Caki2 (cell line): ENCODE measurements at regions not wholly inside any gene's neighbourhood (a gene's known extent, or its start where the extent isn't known, plus 50 kb on each side); places are given as distances from the start of the nearest gene placed in this dataset.

Experiments used
- DNase-seq: peaks from one replicate; pipeline ENCODE4 v3.0.0-alpha.2; 2015; ENCODE audit warnings: low read depth
- in situ Hi-C: cut with HindIII; loops from 2 replicates; pipeline ENCODE4 v1.10.0; 2016; ENCODE audit warnings: low sequenced_read_pairs, low pct_unique_long_range_greater_than_20kb, mixed read lengths

DNA sequence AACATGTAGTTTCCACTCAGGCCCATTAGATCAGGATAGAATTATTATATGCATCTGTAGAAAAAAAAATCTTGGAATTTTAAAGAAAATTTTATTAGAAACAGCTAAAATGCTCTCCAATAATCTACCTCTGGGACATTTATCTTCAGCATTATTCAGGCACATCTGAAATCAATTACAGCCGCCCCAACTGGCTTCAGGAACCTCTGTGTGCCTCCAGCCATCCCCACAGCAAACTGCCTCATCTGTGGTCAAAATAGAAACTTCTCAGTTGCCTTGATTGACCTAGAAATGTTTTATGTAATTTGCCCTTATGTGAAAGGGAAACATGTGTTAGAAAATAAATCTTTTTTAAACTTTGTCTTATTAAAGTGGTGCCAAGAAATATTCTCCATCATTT lies 120.1 kb upstream of the LPAR1 start:
- DNase-seq = no peak
- in situ Hi-C loops = no loop called here

DNA sequence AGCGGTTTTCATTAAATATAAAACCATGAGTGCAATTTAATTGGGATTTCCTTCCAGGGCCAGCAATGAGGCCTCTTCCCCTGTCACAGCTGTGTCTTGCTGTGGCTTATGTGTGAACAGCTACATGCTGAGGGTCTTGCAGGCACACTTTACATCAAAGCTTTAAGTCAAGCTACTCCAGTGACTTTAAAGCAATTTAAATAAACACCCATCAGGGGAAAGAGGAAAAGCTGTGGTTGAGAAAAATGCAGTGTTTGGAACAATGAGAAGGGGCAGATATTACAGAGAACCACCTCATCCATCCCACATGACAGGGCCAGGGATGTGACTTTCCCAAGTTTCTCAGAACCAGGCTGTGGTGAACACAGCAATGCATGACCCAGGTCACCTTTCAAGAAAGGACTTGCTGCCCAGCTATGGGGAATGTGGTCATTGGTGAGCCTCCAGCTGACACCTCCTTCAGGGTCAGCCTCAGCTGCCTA lies 115.9 kb upstream of the LPAR1 start:
- in situ Hi-C loops = no loop called here
- DNase-seq = no peak

DNA sequence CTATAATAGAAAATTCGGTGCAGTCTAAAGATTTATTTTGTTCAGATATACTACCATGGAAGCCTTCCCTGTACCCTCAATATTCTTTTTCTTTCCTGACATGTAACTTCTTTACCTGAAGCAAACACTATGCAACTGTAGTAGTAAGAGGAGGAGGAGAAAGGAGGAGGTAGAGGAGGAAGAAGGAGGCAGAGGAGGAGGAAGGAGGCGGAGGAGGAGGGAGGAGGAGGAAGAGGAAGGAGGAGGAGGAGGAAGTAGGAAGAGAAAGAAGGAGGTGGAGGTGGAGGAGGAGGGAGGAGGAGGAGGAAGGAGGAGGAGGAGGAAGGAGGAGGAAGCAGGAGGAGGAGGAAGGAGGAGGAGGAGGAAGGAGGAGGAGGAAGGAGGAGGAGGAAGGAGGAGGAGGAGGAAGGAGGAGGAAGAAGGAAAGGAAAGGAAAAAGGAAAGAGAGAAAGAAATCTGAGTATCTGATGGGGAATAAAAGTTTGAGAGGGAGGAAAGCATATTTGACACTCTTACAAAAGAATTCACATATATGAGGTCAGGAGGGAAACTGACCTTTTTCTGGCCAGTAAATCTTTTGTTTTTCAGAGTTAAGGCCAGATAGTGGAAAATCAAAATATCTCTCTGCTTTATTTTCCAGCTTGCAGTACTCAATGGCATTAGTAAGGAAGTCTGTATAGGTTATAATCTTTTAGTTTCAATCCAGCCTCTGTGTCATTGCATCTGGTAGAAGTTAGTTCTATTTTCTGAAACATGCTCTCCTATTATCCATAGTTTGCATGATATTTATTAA lies 114.5 kb upstream of the LPAR1 start:
- in situ Hi-C loops = no loop called here
- DNase-seq = no peak

DNA sequence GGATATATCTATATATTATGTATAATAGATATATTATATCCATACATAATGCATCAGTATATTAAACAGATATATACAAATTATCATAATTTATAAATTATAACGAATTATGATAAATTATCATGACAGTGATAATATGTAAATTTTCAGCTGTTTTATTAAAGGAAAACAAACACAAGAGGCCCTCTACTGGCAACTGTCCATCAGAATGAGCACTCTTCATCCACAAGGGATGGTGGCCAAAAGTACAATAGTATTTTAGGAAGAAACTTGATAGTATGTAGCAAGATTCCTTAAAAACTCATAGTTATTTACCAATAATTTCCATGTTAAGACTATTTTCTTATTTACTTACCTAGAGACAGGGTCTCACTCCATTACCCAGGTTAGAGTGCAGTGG lies 113.3 kb upstream of the LPAR1 start:
- in situ Hi-C loops = no loop called here
- DNase-seq = no peak

DNA sequence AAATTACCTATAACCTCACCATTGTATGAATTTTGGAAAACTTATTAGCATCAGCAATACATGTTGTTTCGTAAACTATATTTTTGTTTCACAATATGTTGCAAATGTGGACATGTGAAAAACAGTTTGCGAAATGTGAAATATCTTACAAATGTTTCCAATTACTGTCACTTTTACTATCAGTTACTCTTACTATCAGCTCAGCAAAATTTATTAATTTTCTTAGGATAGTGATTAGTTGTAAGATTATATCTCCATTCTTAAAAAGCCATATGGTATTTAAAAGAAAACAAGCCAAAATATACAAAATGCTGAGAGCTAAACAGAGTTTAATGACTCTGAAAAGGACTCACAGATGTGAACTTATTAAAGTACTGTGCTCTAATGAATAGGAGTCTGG lies 111.9 kb upstream of the LPAR1 start:
- in situ Hi-C loops = no loop called here
- DNase-seq = no peak

DNA sequence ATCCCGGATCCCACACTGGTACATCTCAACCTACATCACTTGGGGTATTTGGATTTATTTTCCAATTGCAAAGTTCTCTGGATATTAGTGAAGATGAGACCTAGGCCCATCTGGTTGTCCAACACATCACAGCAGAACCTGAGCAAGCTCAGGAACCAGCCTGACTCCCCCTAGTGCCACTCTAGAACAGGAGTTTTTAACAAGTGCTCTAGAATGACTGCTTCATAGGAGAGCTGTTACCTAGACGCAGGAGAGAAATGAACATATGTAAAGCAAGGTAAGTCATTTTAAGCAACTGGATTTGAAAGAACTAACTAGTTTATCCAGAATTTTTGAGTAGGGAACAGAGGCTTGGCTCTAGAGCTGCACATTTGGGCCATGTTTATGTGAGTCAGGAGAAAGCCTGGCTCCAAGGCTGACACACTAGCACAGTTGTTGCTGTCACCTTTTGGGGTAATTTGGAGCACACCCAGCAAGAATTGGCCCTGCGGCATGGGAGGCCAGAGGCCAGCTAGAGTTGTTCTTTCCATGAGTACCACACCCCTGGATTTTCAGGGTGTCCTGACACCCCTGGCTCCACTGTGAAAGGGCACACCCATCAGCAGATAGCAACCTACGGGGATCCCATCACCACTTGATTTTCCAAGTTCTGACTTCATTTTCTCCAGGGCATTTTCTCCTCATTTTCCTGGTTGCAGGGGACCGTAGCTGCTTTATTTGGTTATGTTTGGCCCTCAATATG lies 110.9 kb upstream of the LPAR1 start:
- DNase-seq = no peak
- in situ Hi-C loops = no loop called here

DNA sequence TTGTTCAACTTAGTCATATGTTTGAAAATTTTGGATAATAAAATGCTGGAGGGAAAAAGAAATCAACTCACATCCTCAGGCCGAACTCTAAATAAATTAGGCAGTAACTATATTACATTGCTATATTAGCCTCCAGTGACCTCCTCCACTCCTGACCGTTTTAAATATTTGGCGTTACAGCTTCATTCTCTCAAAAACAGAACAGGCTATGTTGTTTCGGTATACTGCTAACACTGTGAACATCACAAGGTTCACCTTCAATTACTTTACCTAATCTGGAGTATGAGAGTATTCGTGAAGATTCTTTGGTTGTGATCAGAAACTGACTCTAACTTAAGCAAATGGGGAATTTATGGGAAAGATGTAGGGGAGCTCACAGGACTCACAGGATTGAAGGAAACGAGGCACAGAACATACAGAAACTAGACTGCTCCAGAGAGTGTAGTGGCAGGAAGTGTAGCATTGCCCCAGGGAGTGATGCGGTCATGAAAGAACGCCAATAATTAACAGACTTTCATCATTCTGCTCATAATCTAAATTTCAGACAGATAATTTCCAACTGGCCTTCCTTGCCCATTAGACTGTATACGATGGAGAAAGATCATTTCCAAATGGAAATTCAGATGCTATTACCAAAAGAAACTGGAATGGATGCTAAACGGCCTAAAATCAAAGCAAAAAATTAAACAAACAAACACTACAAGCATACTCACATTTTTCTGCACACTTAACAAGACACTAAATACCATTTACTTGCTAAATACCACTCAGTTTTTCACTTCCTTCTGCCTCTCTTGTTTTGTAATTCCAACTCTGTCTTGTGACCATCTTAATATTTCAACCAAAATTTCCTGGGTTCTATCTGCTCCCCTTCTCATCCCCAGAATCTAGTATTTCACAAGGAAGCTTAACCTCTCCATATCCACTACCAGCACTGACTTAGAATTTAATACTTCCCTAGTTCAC lies 110.1 kb upstream of the LPAR1 start:
- DNase-seq = no peak
- in situ Hi-C loops = no loop called here

DNA sequence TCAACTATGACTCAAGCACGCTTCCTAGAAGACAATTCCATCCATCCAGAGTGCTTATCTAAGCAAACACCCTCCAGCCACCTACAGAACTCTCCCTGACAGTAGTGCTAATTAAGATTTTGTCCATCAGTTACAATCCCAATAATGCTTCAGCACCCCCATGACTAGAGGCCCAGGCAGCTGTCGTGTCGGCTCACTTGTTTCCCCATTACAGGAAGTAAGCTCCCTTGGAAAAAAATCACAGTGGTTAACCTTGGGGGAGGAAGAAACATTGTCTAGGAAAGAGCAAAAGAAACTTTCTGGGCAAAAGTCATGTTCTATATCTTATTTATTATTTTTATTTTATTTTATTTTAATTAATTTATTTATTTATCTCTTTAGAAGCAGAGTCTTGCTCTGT lies 108.8 kb upstream of the LPAR1 start:
- DNase-seq = no peak
- in situ Hi-C loops = no loop called here

DNA sequence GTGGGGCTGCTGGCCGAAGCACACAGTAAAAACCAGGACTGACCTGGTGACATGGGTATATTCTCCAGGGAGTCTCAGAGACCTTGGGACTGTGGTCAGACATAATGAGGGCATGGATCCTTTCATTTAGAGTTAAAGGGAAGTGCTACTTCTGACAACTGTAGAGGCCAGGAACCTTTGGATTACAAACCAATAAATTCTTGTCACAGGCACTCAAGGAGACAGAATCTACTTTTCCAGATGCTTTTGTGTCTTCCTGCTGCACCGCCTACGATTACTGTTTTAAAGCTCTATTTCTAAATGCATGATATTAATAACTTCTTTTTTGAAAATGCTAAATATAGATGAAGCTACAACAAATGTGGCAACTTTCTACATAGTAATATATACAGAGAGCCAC lies 106.5 kb upstream of the LPAR1 start:
- DNase-seq = no peak
- in situ Hi-C loops = no loop called here

DNA sequence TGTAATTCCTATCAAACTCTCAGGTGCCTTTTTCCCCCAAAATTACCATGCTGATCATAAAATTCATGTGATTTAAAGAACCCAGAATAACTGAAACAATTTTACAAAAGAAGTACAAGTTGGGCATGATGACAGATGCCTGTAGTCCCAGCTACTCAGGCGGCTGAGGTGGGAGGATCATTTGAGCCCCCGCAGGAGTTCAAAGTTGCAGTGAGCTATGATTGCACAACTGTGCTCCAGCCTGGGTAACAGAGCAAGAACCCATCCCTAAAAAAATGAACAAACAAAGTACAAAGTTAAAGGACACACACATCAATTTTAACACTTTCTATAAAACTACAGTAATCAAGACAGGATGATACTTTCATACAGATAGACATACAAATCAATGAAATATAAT lies 97.9 kb upstream of the LPAR1 start:
- in situ Hi-C loops = no loop called here
- DNase-seq = no peak

DNA sequence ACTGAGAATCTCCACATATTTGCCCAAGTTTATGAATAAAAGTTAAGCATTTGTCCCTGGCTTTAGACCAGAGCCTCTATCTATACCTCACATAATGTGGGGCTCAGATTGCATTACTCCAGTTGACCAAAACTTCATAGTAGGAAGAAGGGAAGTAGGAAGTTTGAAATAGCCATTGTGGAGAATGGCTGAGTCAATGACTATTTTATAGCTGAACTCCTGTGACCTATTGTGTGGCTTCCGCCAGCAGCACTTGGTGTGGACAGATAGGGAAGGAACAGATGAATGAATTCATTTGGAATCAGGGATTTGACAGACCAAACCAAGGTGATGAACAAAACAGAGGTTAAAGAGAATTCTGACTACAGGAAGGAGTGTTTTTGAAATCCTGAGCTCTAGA lies 92.9 kb upstream of the LPAR1 start:
- DNase-seq = no peak
- in situ Hi-C loops = no loop called here

DNA sequence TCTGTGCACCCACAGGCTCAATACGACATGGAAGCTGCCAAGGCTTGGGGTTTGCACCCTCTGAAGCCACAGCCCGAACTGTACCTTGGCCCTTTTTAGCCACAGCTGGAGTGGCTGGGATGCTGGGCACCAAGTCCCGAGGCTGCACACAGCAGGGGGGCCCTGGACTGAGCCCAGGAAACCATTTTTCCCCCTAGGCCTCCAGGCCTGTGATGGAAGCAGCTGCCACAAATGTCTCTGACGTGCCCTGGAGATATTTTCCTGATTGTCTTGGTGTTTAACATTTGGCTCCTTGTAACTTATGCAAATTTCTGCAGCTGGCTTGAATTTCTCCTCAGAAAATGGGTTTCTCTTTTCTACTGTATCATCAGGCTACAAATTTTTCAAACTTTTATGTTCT lies 82.3 kb upstream of the LPAR1 start:
- in situ Hi-C loops = no loop called here
- DNase-seq = no peak

DNA sequence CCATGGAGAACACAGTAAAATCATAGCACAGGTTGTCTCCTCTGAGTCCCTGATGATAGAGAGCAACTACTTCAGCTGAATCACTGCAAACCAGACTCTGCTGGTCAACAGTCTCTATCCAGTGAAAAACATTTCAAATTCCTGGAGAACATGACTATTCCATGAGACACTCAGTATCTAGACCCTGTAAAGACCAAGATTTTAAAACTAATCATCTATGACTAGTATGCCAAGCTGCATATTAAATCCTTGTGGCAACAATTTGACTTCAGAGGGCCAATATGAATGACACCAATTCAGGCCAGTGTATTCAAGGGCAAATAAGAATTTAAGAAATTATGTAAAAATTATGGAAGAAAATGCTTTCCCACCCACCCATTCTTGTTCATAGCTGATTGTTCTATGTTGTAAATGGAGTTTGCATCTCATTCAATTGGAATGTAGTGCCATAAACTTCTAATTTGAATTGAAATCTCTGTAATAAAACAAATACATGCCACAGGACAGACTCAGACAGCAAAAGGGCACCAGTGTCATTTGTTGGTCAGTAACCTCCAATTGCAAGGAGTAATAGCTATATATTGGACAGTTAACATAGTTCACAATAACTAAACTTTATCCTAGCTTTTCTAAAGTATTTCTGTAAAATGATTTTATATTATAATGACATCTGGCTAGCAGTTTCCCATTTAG lies 80.1 kb upstream of the LPAR1 start:
- in situ Hi-C loops = no loop called here
- DNase-seq = no peak

DNA sequence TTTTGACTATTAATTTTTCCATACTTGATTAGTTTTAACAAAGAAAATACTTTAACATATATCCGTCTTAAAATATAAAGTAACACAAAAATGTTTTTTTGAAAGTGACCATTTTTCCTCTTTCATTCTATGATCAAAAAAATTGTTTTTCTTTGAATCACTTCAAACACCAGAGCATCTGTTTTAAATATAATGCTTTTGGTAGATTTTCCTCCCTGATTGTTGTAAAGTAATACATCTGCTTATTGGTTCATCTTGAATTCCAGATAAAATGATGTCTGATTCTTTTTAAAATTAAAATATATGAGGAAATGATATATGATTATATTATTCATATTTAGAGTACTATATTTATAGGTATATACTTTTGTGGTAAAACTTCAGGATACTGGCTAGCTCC lies 76.2 kb upstream of the LPAR1 start:
- in situ Hi-C loops = no loop called here

DNA sequence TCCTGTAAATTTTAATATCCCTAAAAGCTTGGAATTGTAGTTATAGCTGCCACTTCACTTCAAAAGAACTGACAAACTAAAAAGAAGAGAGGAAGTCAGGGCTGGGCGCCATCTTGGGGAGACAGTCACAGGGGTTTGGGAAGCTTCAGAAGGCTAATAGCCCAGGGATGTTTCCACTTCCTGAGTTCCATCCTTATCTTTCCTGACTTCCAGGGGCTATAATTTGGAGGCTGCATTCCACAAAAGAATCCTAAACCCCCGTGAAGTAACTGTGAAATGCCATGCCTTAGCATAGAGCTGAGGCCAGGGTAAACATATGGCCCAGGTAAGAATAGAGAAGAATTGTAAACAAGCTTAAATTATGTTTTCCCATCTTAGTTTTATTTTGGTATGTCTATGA lies 75.4 kb upstream of the LPAR1 start:
- DNase-seq = no peak
- in situ Hi-C loops = no loop called here

More for the DNA sequence above, 76.2 kb upstream of the LPAR1 start:
- DNase-seq = no peak

DNA sequence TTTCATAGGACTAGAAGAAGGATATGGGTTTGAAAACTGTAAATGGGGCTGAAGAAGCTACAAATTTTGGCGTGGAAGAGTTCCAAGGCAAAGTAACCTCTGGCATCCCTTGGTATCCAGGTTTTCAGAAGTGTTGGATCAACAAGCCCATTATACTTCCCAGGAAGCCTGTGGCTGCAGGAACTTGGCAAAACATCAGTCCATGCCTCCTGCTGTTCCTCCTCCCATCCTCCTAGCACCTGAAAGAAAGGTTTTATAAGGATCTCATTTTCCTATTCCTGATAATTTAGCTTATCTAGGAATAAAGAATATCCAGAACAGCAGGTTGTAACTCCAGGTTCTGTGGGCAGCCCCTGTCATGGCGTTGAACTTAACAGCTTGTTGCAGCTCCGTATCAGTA lies 72.5 kb upstream of the LPAR1 start:
- in situ Hi-C loops = no loop called here
- DNase-seq = no peak

DNA sequence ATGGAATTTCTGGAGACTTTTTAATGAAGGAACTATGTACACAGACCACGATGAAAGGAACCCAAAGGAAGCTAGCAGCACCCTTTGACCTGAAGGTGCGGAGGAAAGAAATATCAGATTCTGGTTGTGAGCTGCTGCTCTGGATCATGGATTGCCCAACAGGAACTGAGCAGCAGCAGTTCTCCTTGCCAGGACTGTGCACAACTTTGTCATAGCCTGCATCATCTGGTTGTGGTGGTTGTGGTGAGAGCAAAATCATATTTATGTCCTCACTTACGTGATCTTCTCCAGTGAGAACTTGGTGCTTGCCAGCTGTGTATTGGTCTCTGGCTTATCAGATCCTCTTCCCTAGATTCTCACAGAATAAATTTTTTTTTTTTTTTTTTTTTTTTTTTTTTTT lies 70.7 kb upstream of the LPAR1 start:
- no peak for DNase-seq
- in situ Hi-C loops = no loop called here

DNA sequence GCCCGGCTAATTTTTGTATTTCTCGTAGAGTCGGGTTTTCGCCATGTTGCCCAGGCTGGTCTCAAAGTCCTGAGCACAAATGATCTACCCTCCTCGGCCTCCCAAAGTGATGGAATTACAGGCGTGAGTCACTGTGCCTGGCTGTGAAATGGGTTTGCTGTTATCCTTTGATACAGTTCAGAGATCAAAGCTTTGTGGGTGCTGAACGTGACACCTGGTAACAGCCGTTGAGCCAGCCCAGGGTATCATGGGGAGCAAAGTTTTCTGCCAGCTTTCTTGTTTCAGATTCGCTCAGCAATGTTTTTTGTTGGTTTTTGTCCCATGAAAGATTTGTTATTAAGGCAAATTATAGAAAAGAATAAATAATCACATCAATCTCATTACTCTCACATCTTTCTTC lies 68.9 kb upstream of the LPAR1 start:
- in situ Hi-C loops = no loop called here
- no peak for DNase-seq
